Superior temporal gyrus (tissue), 1 donor: ENCODE measurements at regions not wholly inside any gene's neighbourhood (a gene's known extent, or its start where the extent isn't known, plus 50 kb on each side); places are given as distances from the start of the nearest gene placed in this dataset.
A peak's percentile ranks its signal among the peaks of the same experiment; 100 is the strongest.

Source experiments
- DNase-seq: peaks from one replicate; pipeline ENCODE4 v3.0.0-alpha.2; 2016; ENCODE audit errors: extremely low spot score

DNA sequence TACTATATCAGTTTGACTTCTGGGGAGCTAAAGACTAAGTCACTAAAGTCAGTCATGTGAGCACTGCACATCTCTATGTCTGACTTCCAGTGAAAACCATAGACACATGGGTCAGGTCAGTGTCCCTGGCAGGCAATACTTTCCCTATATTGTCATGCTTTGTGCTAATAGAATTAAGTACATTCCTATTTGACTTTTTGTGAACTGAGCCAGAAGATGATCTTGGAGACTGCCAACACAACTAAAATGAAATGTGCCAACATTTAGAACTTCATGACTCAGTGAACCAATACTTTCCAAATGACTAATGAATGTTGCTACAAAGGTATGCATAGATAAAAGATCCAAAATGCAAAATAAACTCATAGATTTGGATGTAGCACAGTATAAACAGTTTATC is 820.8 kb upstream of the FAM98A start:
- DNase-seq = no peak

DNA sequence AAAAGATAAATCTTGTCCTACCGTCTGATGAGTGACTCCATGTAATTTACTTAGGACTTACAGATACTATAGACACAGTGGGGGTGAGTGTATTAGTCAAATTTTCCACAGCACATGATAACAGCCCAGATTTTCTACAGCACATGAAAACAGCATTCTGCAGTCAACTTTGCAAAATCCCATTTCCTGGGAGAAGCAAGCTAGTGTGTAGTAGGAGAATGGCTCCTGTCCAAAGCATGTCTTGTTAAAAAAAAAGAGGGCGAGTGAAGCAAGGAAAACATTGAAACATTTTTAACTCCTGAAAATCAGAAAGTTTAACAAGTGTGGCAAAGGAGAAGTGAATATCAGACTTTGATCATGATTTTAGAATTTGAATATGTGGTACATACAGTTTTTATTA is 817.8 kb upstream of the FAM98A start:
- no peak for DNase-seq

DNA sequence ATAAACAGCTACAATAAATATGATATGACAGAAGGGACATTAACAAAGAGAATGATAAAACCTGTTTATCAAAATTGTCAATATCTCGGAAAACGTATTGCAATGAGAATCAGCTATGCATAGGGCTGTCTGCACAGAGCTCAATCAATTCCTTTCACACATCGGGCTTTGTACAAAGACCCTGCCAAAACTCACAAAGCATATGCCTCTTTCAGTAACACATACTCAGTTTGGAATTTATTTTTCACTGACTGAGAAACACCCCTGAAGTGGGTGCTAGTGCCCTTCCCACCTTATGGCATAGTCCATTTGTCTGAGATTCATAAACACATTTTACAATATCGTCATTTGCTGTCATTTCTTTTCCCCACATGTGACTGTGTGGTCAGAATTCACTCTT is 815.8 kb upstream of the FAM98A start:
- no peak for DNase-seq

DNA sequence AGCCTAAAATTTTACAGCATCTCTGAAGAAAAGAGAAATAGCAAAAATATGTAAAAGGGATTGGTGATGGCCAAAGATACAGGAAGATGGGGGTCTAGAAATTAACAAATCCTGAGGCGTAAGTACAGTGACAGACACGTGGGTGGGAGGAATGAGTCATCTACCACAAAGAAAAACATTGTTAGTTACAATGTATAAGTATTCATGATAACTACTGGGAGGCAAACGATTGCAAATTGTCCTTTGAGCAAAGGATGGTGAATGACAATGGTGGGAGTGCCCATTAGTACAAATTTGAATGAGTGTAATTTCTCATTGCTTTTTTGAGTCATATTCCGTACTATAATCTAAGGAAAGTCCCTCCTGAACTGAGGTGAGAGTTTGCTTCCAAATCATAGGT is 809.0 kb upstream of the FAM98A start:
- DNase-seq = peak; percentile 27

DNA sequence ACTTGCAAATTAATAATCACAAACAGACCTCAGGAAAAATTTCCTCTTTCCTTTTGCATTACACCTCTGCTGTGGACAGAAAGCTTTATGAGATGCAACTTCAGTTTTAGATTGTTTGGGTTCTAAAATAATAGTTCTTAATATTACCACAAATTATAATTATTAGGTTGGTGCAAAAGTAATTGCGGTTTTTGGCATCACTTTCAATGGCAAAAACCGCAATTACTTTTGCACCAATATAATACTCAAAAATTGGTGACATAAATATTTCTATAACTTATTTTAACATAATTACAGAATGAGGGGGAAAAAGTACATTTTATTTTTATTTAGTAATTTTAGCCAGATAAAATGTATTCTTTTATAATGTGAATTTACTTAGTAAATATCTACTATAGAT is 804.4 kb upstream of the FAM98A start:
- DNase-seq = no peak

DNA sequence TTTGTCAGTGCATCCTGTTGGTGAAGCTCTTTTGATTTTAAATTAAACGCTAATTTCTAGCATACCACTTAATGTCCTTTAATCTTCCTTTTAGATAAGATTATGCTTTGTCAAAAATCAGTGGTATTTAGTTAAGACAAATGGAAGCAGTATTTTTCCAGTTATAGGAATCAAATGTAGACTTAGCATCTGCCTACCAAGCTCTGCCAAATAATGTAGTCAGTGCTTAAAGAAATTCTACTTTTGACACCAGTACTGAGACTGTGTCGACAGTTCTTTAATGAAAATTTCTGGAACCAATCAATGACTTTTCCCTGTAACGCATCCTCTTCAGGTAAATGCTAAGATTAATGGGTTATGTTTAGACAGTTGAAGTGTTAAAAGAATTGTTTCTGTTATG is 803.3 kb upstream of the FAM98A start:
- no peak for DNase-seq

DNA sequence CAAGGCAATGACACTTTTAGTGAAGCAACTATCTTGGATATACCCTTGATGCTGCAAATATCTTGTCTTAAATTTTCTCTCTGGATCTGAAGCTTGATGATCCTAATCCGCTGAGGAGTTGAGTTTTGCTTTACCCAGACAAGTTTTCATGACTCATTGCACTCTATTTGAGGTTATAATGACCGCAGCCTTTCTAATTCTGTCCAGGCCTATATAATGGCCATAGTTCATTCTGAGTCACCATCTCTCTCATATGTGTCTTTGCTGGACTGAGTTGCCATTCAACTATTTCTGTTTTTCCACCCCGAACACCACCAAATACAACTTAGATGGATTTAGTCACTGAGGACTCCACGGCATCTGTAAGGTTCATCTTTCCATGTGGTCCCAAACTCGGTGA is 802.1 kb upstream of the FAM98A start:
- DNase-seq = no peak

DNA sequence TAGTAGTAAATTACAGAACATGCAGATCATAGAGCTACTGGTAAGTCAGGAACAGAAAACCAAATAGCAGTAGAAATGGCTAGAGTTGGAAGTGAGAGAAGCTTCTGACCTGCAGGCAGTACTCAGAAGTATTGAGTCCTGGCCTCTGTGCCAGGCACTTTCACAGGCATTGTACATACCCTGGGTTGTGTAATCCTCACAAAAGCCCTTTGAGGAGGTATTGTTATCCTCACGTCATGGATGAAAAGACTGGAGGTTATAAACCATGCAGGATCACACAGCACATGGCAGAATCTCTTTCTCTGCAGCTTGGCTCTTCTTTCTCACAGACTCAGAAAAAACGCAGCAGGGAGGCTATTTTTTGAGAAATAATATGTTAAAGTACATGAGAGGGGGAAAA is 789.3 kb upstream of the FAM98A start:
- DNase-seq = no peak

DNA sequence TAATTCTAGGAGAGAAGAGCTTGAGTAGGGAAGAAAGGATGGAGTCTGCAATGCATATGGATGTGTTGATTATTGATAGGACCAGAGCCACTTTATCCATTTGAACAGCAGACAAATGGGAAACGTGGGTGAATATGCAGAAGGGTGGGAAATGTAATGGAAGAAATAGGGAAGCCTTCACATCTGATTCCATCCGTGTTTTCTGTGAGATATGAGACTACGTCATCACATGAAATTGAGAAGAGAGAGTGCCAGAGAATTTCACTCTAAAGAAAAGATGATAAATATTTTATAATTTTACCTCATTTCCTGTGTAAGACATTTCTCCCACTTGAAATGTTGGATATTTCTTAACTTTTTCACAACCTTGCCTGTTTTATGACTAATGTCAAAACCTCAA is 788.4 kb upstream of the FAM98A start:
- DNase-seq = no peak

DNA sequence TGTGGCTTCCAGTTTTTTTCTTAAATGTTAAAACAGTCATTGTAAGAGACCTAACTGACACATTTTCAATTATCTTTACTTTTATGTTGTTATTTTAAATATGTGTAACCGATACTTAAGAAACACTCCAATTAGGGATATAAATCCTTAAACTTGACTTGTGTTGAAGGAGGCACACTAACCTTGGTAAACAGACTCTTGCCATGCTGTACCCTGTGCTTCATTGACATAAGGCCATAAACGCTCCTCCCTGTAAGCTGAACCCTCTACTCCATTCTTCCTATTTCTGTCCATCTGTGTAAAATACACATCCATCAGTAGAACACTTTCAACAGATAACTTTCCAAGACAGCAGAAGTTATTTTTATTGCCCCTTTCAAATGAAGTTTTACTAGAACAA is 780.5 kb upstream of the FAM98A start:
- no peak for DNase-seq

DNA sequence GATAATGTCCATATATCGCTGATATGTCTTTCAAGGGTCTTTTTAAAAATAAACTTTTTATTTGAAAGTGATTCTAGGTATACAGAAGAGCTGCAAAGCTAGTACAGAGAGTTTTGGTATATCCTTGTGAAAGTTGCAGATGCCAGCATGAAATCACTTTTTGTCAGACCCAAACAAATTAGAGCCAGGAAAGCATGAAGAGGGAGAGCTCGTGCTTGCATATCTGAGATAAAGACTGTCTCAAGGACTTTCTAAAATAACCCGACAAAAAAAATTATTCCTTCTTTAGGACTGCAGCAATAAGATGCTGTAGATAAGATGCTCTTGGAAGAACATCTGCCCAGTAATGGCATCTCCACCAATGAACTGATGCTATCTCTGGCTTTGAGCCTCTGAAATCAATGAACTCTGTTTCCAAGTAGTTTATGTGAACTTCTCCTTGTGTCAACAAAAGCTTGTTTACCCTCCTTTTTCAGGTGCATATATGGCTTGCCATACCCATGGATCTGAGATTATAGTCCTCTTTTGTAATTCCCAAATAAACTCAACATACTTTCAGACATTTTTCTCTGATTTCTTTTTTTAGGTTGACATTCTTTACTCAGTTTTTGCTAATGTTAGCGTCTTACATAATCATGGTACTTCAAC is 774.6 kb upstream of the FAM98A start:
- DNase-seq = peak; percentile 19

DNA sequence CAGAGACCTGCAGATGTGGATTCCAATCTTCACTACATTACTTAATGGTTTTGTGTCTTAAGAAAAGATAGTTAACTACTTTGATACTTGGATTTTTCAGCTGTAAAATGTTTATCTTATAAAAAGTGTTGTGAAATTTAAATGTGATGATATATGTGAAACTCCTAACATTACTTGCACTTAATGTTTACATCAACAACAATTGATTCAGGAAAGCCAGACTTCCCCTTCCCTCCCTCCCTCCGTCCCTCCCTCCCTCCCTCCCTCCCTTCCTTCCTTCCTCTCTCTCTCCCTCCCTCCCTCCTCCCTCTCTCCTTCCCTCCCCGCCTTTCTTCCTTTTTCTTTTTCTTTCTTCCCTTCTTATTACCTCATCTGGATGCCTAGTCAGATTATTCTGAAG is 773.9 kb upstream of the FAM98A start:
- DNase-seq = no peak

DNA sequence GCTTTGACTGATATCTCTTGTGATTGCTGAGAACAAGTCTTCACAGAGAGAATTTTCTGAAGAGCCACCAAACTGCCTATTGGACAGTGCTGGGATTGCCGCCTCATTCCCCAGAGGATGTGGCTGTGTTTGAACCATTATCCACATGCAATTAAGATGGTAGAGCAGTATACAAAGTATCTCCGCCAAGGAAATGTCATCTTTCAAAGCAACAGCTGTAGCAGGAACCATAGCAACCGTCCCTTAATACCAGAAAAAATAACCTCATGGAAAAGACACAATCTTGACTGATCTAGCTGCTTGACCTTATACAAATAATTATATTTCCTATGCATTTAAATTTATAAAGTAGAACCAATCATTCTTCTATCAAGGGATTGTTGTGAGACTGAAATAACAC is 772.6 kb upstream of the FAM98A start:
- DNase-seq = no peak

DNA sequence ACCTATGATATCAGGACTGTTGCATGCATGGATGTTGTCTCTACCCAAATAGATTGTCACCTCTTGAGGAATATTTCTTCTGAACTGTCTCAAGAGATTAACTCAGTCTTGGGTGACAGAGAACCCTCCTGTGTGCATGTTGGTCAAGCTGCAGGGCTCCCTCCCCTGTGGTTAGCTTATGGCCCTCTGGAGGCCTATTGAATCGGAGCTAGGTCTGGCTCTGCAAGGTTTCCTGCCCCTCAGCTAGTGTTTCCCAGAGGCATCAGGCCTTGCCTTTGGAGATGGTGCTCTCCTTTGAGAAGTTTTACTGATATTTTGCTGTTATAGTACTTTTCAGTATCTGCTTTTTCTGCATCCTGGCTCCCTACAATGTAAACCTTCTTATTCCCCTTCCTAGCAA is 769.2 kb upstream of the FAM98A start:
- no peak for DNase-seq

DNA sequence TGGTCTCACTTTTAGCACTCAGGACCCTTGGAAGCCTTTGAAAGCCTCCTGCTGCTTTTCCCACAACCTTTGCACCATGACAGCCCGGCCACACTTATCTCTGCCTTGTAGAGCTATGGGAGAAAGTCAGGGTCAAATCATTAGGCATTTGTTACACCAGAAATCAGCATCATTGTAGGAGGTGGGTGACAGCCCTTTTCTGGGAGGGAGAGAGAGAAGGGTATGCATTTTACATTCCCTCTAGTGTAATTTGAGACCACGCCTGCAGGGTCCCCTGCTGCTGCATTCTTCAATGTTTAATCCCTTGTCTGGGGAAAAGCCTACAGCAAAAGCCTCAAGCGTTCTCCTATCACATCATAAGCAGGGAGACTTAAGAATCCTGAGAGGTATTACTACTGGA is 766.8 kb upstream of the FAM98A start:
- DNase-seq = no peak

DNA sequence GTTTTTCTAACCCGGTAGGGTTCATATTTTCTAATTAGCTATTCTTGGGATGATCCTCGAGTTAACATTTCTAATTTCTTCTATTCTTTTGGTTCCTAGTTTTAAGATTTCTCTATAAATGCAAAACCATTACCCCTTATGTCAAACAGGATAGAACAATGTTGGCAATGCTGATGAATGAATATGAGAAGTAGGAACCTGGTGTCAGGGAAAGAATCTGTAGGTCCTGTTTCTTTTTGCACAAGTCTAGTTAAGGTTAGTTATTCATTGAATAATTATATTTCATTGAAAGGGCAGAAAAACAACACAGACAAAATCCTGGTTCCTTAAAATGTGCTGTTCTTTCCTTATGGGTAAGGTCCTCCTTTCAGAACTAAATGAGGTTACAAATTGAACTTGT is 766.4 kb upstream of the FAM98A start:
- no peak for DNase-seq

DNA sequence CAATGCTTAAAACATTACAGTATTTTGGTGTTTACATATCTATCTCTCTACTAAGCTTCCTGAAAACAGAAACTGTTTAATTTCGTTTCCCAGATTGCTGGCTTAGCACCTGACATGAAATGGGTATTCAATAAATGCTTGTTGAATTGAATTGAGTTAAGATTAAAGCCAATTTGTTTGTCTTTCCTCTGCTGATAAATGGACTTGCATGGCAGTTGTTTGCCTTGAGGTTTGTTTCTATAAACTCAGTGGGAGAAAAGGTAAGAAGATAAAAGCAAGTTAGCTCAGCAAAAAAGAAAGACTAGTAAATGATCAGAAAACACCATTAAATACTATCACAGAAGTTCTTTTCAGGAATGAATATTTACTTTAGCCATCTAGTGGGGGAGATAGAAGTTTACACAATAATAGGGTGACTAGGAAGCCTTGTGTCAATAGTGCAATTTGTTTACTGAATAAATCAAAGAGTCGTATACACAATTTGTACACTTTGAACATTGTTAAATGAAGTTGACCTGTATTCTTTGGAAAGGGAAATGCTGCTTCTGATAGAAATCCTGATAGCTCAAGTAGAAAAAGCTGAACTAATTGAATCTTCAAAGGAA is 754.5 kb upstream of the FAM98A start:
- no peak for DNase-seq

DNA sequence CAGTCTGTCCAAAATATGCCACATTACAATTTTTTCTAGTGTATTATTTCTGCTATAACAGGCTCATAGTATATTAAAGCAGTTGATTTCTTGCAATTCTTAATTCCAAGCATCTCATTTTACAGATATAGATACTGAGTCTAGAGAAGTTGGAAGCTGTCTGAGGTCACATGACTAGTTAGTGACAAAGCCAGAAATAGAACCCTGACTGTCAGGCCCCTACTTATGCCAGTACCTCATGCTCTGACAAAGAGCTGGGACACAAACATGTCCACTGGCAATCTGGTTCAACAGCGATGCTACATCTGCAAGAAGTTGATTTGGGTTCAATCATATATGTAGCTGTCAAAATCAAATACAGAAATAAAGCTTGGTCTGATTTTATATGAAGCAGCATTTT is 750.4 kb upstream of the FAM98A start:
- DNase-seq = no peak

DNA sequence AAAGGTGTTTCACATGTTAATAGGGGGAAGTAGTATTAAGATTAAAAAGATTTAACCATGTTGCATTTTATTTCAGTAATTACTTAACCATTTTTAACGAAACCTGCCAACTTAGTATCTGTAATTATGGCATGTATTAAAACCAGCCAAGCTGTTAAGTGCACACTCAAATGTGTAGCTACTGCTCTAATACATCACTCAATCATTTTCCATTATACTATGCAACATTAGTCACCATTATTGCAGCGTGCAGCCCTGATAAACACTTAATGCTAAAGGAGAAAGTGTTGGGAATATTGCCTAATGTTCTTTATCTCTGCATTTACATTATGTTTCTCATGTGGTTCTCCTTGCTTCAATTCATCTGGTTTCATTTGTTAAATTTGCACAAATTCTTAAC is 745.9 kb upstream of the FAM98A start:
- no peak for DNase-seq

DNA sequence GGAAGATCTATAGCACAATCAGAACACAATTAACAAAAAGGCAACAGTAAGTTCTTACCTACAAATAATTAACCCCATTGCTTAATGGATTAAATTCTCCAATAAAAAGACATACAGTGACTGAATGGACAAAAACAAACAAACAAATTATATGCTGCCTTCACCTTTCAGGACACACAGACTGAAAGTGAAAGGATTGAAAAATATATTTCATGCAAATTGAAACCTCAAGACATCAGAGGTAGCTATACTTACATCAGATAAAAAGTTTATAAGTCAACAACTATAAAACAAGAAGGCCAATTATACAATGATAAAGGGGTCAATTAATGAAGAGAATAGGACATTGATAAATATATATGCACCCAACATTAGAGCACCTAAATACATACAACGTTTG is 741.2 kb upstream of the FAM98A start:
- no peak for DNase-seq

DNA sequence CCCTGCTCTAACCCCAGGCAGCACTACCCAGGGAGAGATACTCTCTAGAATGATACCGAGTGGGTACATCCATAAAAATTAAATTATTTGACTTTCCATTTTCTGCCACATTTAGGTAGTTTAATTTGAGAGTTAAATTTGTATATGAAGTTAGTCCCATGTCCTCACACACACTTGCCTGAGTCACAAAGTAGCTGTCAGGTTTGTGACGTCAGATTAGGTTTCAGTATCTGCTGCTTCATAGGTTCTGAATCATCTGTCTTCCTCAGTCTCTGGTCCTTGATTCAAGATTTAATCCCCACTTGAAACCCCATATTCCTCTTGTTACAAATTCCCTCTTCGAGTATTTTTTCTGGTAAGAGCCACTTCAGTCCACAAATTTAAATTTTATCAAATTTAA is 738.6 kb upstream of the FAM98A start:
- no peak for DNase-seq

DNA sequence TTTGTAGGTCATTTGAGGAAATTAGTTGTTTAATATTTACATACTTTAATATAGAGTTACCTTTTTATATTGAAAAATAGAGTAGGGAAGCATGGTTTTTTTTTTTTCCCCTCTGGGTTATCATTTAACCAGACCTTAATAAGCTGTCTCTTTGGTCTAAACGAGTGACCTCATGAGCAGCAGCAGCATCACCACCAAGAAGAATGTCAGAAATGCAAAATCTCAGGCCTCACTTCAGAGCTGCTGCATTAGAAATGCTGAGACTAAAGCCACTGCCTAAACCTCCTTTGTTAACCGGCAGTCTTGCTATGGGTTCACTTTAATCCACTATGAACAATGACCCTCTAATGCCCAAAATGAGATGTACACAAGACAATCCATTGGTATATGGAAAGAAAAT is 733.7 kb upstream of the FAM98A start:
- no peak for DNase-seq

DNA sequence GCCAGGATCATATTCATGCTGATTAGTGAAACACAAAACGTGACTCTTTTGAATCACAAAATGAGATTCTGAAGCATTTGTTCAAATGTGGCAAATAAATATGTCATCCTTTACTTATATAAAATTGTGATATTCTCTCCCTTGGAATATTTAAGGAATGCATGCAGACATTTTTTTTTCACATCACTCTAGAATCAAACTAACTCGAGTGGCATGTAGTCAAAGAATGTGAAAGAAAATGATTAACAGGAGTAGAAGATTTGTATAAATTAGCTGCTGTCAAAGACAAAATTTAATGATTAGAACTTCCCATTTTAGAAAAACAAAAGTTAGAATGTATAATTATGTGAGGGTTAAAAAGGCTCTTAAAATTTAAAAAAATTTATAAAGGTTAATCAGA is 721.0 kb upstream of the FAM98A start:
- DNase-seq = no peak

DNA sequence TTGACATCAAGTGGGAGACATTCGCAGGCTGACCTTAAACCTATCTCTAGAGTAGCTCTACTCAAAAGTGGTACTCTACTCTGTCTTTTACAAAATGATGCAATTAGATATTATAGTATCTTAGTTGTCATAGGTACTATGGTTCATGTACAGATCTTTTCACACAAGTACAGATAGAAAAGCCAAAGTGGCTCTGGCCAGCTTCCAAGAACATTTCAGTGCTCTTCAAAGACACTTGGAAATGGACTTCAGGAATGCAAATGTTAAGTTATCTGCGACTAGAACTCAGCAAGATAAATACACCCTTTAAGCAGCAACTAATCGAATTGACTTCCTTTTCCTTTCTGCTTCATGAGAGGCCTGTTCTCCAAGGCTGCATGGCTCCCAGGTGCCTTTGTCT is 718.7 kb upstream of the FAM98A start:
- no peak for DNase-seq
